HG02943 (cell line): ENCODE measurements at regions not wholly inside any gene's neighbourhood (a gene's known extent, or its start where the extent isn't known, plus 50 kb on each side); places are given as distances from the start of the nearest gene placed in this dataset.
"Not testable (repeated sequence)": the region's sequence is repeated elsewhere in the genome, so short reads cannot be mapped to it uniquely, and the experiment has no call there.

Source experiments
- ATAC-seq: cut with Tn5 transposase; IDR thresholded peaks from one replicate; pipeline ENCODE4 v1.9.1; 2021; ENCODE audit warnings: mild to moderate bottlenecking, low read depth, moderate library complexity; ENCODE audit not compliant: unreplicated experiment

DNA sequence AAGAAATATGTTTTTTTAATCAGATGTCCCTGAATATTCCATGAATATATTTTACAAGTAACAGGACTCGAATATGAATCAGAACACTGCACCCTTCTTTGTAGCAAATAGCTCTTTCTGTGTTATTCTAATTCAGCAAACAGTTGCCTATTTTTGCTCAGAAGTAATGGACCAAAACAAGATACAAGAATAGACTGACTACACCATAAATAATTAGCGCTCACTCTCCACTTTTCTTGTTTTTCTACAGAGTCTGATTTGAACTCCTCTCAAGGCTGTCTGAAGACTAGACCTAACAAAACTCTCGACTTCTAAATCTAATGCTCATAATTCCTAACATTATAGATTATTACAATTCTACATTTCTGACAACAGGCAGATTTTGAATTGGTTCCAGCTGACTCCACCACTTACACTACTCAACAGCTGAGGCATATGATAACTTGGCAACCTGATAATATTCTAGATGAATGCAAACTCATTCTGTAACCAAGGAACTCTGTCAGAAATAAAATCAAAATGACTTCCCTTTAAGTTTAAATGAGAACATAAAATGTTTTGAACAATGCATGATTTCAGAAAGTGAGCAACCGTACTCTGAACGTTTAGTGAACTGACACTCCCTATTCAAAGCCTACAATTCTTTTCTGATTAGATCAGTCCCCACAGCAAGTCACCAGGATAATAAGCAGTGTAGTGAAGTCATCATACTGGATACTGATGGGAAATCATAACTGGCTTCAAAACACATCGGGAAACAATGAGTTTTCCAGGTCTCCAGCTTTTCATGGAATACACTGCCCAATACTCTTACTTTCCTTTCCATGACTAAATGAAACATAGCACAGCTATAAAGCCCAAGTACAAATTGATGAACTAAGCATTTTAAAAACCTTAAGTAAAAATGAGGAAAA lies 114.2 kb upstream of the BEND6 start:
- ATAC-seq: no peak

DNA sequence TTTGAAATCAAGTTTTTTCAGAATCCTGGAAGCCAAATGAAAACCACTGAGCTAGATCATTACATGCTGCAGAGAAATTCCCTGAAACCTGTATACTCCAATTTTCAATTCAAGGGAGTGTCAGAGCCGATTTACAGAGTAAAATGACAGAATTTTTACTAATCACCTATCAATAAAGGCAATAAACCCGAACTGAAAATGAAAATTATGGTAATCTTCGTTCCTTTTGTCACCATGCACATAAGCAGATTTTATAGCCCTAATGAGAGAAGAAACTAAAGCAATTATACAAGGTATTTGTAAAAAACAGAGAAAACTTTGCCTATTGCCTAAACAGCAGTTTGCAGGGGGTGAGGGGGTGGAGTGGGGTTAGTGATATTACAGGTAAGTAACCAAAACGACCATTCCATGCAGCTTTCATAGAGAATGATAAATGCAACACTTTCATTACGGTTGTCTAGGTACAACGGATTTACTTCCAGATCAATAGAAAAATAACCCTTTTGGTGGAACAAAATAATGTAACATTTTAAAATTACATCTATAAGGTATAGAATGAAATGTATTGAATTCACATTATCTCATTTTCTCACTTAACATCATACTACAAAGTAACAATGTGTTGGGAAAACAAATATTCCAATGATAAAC lies 115.2 kb upstream of the BEND6 start:
- ATAC-seq: no peak

DNA sequence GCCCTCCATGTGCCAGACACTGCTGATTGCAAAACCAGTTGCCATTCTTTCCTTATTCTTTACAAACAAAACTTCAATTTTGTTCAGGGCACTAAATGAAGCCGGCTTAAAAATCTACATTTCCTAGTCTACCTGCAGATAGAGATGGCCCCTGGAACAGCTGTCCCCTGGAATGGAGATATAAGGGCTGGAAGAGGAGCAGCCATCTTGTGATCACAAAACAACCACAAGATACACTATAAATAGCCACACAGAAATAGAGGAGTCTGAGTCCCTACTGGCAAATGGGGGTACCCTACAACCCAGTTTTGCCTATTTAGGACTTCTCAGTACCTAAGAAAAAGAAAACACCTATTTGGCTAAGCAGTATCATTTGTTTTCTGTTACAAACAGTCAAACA lies 115.9 kb upstream of the BEND6 start:
- no peak for ATAC-seq

DNA sequence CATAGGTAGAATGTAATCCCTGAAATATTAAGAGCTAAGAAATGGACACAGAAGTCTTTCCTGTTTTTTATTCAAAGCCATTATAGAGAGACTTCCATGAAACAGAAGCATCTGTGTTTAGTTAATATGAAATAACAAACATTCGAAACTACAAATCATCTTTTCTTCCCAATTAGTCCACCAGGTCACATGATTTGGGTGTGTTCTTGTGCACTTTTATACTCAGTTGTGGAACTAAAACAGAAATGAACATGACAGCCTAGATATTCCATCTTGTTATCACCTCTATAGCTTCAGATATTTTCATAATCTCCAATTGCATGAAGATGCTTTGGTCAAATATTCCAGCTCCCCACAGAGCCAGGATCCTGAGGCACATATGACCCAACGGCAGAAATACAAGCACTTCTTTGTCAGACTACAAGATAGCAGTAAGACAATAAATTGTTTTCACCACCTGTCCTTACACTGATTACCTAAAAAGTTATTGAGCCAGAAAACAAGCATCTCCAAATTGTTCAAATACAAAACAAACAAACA lies 116.8 kb upstream of the BEND6 start:
- ATAC-seq: no peak

DNA sequence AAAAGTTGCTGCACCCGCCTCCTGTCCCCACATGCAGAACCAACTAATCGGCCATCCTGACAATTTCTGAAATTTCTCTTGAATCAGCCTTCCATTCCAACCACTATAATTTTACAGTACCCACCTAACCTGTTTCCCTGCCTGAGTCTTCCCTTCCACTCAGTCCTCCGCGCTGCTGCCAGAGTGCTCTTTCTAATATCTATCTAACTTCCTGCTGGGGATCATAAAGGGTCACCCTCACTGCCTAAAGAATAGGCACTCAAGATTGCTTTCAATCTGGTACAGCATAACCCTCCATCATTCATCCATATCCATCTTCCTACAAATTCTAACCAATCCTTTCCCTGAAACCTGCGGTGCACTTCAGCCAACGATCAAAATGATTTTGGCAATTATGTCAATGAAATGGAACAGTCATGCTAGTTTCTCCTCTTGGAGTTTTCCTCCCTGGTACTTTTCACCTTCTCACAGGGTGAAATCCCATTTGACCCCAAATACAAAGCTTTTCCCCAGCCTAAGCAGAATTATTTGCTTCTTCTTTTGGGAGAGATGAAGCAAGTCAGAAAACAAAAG lies 117.5 kb upstream of the BEND6 start:
- no peak for ATAC-seq

DNA sequence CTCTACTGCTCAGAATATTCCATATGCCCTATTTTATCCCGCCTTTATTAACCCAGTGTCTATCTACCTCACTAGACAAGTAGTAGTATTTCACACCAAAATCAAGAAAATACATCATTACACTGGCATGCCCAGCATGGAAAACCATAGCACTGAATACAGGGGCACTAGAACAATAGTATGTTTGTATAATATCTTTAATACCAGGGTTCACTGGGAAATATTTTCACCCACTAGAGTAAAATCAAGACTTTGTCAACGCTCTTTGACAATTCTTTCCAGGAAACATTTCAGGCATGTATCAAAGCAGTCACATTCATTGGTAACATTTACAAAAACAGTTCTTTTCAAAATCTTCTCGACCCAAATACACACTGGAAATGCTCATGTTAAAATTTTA lies 119.3 kb upstream of the BEND6 start:
- ATAC-seq: no peak

DNA sequence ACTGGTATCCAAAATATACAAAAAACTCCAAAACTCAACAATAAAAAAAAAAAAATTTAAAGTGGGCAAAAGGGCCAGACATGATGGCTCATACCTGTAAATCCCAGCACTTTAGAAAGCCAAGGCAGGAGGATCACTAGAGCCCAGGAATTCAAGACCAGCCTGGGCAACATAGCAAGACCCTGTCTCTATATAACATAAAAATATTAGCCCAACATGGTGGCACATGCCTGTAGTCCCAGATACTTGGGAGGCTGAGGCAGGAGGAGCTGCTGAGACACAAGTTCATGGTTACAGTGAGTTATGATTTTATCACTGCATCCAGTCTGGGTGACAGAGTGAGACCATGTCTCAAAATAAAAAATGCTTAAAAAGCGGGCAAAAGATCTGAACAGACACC lies 121.0 kb upstream of the BEND6 start:
- ATAC-seq: no peak

DNA sequence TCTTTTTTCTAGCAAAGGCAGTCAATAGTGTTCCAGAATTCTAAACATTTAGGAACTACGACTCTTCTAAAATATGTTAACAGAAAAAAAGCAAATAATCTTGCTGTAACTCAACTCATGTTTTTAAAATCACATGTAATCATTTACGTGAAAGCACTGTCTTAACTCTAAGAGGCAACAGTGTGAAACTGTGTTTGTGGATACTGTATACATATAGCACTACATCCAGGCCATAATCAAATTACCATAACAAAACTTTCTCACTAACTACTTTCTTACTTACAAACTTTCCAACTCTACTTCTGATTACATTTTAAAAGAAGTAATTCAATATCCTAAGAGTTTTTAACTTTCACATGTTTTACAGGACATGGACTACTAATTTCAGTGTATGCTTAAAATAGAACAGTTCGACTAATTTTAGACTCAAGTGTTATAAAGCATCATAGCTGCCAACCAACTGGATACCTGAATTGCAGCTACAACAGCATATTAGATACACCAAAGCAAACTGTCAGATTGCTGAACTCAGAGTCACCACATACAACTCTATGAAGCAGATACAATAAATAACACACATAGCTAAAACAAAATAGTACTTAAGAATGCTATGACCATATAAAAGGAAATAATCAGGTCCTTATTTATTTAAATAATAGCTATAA lies 121.6 kb upstream of the BEND6 start:
- ATAC-seq: no peak

DNA sequence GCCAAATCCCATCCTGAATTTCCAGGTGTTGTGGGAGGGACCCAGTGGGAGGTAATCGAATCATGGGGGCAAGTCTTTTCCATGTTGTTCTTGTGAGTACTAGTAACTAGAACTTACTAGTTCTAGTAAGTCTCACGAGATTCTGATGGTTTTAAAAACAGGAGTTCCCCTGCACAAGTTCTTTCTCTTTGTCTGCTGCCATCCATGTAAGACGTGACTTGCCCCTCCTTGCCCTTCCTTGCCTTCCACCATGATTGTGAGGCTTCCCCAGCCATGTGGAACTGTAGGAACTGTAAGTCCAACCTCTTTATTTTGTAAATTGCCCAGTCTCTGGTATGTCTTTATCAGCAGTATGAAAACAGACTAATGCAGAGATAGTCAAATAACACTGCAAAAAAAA lies 122.7 kb upstream of the BEND6 start:
- no peak for ATAC-seq

DNA sequence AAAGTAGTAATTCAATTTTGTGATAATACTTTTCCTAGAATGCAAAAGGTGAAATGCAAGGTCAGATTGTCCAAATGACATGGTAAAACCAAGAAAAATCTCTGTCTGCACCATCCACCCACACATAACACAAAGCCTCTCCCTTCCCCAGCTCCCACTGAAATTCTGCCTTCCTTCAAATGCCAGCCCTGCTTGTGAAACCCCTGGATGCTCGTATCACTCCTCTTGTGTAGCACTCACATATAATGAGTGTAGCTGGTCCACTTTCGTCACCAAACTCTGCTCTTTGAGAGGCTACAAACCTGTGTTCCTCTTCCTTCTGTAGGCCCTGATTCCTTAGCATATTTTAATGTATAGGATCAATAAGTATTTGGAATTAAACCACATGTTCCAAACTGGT lies 123.6 kb upstream of the BEND6 start:
- no peak for ATAC-seq

DNA sequence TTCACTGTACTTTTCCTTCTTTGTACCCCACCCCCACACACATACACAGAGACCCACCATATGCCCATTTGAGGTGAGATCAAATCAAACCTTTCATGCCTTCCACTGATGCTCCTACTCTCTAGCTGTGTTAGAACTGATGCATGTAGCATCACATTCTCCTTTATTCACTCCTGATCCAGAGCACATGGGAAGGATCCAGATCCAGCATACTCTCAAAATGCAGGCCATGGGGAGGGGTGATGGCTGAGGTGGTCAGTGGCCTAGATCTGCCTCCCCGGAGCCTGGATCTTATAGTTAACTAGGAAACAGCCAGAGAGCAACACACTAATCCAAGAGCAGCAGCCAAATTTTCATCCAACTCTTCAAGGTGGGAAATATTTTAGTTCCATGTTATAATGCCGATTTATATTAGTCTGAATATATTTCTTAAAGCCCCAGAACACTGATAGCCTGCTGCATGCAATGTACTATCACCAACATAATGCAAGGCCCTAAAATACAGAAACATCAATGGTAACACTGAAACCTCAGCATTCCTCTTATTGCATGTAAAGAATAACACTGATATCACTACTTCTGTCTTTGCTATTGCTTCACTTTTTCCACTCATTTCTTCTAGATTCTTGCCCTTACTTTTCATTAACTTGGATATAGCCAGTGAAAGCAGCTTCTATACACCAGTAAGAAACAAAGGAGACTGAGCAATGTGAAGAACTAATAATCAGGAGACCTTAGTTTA lies 126.8 kb upstream of the BEND6 start:
- no peak for ATAC-seq

DNA sequence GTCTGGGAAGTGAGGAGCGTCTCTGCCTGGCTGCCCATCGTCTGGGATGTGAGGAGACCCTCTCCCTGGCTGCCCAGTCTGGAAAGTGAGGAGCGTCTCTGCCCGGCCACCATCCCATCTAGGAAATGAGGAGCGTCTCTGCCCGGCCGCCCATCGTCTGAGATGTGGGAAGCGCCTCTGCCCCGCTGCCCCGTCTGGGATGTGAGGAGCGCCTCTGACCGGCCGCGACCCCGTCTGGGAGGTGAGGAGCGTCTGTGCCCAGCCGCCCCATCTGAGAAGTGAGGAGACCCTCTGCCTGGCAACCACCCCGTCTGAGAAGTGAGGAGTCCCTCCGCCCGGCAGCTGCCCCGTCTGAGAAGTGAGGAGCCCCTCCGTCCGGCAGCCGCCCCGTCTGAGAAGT lies 130.5 kb upstream of the BEND6 start:
- ATAC-seq: not testable (repeated sequence)

DNA sequence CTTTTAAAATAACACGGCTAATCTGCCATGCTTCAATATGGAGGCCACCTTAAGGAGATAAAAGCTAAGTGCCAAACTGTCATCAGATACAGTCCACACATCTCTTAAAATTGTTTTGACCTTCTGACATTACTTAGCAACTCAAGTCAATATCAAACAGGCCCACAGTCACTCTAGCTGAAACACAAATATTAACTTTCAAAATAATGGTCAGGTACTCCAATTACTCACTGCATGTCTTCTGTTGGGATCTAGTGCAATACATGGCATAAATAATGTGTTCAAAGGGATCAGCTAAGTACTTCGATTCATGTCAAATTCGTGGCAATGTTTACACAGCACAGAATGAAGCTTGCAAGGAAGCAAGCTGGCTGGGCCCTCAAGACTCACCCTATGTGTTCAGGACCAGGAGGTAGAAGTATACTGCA lies 133.9 kb upstream of the BEND6 start:
- no peak for ATAC-seq

DNA sequence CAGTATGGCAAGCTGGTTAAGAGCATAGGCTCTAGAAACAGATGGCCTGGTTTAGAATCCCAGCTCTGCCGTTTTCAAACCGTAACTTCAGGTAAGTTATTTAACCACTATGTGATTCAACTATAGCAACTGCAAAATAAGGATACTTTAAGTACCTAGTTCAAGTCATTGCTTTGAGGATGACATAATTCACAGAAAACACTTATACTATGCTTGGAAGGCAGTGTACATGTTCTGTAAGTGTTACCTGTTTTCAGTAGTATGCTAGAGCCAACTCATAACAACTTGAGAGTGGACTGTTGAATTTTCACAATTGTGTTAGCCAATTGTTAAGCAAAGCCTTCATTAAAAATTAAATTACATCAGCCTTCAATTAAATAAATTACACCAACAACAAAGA lies 134.8 kb upstream of the BEND6 start:
- no peak for ATAC-seq

DNA sequence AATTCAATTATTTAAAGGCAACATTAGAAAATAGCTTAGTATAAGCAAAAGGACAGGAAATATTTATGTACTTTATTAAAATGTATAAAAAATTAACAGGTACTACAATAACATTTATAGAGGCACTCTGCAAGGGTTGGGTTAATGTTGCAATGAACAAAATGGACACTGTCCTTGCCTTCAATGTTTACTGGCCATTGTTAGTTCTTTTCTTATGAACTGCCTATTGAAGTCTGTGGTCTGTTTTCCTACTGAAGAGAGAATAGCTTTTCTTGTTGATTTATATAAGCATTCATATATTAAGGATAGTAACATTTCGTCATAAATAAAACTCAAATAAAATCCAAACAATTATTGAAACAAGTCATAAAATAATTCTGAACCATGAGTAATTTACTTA lies 135.3 kb upstream of the BEND6 start:
- no peak for ATAC-seq

DNA sequence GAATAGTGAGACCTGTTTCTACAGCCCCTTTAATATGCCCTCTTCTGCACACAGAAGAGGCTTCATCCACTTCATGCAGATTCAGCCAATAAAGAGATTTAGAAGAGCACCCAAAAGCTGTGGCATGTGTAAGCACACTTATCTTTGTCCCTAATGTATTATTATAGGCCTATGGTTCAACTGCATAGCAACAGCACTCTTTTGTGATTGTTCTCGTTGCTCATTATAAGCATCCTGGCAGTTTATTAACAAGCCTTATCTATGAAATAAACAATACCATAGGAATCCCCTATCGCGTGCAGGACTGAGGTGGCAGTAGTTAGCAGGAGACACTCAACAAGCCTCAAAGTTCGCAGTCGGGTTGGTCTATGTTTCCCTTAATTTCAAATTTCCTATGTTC lies 138.5 kb upstream of the BEND6 start:
- ATAC-seq: no peak

DNA sequence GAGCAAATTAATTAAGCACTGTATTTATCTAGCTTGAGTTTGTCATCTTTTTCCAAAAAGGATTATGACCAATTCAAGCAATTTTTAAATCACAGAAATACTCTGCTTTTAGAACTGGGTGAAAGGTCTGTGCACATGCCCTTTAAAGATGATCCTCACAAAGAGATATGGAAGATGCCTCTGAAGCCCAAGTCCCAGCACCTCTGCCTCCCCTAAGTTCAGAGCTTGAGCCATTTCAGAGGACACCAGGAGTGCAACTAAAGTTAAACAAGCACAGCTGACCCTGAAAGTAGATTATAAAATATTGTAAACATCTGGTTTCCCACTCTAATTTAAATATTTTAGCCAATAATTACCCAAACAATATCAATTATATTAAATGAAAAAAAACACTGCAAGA lies 139.5 kb upstream of the BEND6 start:
- ATAC-seq: no peak

DNA sequence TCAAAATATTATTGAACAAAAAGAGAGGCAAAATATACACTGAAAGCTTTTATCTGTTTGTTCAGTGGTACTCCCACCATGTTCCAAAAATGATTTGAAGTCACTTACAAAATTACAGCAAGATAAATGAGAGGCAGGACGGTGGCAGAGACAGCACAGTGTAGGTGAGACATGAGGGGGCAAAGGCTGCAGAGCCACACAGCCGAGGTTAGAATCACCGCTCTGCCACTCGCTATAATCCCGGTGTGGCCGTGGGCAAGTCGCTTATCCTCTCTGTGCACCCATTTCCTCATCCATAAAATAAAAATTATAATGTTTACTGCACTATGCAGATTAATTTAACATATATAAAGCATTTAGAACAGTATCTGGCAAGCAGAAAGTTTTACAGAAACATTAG lies 140.1 kb upstream of the BEND6 start:
- ATAC-seq: no peak

DNA sequence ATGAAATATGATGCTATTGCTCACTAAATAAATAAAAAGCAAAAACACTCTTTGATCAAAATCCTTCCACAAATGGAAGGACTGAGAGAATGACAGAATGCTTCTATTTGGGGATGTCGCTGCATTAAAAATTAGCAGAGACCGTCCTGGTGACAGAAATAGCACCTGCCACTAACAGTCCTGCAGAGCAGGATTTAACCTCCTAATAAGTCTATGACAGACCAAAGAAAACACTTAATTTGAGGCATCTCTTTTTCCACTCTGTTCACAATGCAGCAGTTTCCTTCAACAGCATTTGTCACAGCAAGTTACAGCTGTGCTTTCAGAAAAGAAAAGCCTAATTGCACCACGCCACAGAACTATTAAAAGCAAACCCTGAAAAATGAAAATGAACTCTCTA lies 140.6 kb upstream of the BEND6 start:
- ATAC-seq: no peak

DNA sequence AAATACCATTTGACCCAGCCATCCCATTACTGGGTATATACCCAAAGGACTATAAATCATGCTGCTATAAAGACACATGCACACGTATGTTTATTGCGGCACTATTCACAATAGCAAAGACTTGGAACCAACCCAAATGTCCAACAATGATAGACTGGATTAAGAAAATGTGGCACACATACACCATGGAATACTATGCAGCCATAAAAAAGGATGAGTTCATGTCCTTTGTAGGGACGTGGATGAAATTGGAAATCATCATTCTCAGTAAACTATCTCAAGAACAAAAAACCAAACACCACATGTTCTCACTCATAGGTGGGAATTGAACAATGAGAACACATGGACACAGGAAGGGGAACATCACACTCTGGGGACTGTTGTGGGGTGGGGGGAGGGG lies 142.1 kb upstream of the BEND6 start:
- not testable (repeated sequence) for ATAC-seq
